ENCODE measurements at regions not wholly inside any gene's neighbourhood (a gene's known extent, or its start where the extent isn't known, plus 50 kb on each side); places are given as distances from the start of the nearest gene placed in this dataset.

- TF ChIP-seq CTCF (IDR thresholded peaks at IDR 0.05; ENCODE audit: extremely low read depth, low read depth, low read length), result no peak
- Histone ChIP-seq H2AFZ (ENCODE audit: low read length) (no peak overlapping the region), H3K36me3 (ENCODE audit: insufficient read depth, low read length) (no peaks in the 10 kb centered on the region), H4K20me1 (ENCODE audit: insufficient read depth, low read length) (no peaks in the 10 kb centered on the region), H3K27me3 (ENCODE audit: insufficient read depth, low read length) (no peaks in the 10 kb centered on the region), H3K9me3 (ENCODE audit: low read depth, low read length) (no peaks in the 10 kb centered on the region), H3K4me1 (ENCODE audit: insufficient read depth, low read length) (peaks cover 6% of the 10 kb centered on the region), H3K4me2 (ENCODE audit: insufficient read depth, low read length) (no peak overlapping the region), H3K27ac (ENCODE audit: low read depth, low read length) (no peak overlapping the region), H3K79me2 (ENCODE audit: insufficient read depth, low read length) (no peaks in the 10 kb centered on the region), H3K4me3 (ENCODE audit: insufficient read depth, low read length) (no peak overlapping the region)
- DNase-seq (ENCODE audit: insufficient read length, low spot score, missing footprints), result no peak
These were observed 1283.7 kb downstream of the PCDH9 start for GRCh38 chr13:65946387-65946786.

GRCh38 chr13:65943708-65944107 lies 1286.4 kb downstream of the PCDH9 start:
- H2AFZ ChIP-seq (ENCODE audit: low read length), result no peak overlapping the region
- no peaks in the 10 kb centered on the region for H3K79me2 ChIP-seq (ENCODE audit: insufficient read depth, low read length)
- no peak overlapping the region for H3K27ac ChIP-seq (ENCODE audit: low read depth, low read length)

GRCh38 chr13:65943024-65943423 lies 1287.1 kb downstream of the PCDH9 start:
- no peak for DNase-seq (ENCODE audit: insufficient read length, low spot score, missing footprints)
- no peak overlapping the region for H3K27ac ChIP-seq (ENCODE audit: low read depth, low read length)

More at GRCh38 chr13:65943708-65944107, 1286.4 kb downstream of the PCDH9 start:
- Histone ChIP-seq H3K27me3 (ENCODE audit: insufficient read depth, low read length) (no peaks in the 10 kb centered on the region), H3K4me1 (ENCODE audit: insufficient read depth, low read length) (peaks cover 6% of the 10 kb centered on the region), H3K4me3 (ENCODE audit: insufficient read depth, low read length) (no peak overlapping the region), H4K20me1 (ENCODE audit: insufficient read depth, low read length) (no peaks in the 10 kb centered on the region), H3K4me2 (ENCODE audit: insufficient read depth, low read length) (no peak overlapping the region), H3K36me3 (ENCODE audit: insufficient read depth, low read length) (no peaks in the 10 kb centered on the region), H3K9me3 (ENCODE audit: low read depth, low read length) (no peaks in the 10 kb centered on the region)
- DNase-seq (ENCODE audit: insufficient read length, low spot score, missing footprints), result no peak
- no peak for TF ChIP-seq CTCF (IDR thresholded peaks at IDR 0.05; ENCODE audit: extremely low read depth, low read depth, low read length)

GRCh38 chr13:65940720-65941119 lies 1289.4 kb downstream of the PCDH9 start:
- no peak for TF ChIP-seq CTCF (IDR thresholded peaks at IDR 0.05; ENCODE audit: extremely low read depth, low read depth, low read length)
- Histone ChIP-seq H3K4me1 (ENCODE audit: insufficient read depth, low read length) (peaks cover 6% of the 10 kb centered on the region), H4K20me1 (ENCODE audit: insufficient read depth, low read length) (no peaks in the 10 kb centered on the region), H3K27me3 (ENCODE audit: insufficient read depth, low read length) (no peaks in the 10 kb centered on the region), H3K9me3 (ENCODE audit: low read depth, low read length) (no peaks in the 10 kb centered on the region), H3K79me2 (ENCODE audit: insufficient read depth, low read length) (no peaks in the 10 kb centered on the region), H3K4me3 (ENCODE audit: insufficient read depth, low read length) (no peak overlapping the region), H3K4me2 (ENCODE audit: insufficient read depth, low read length) (no peak overlapping the region), H3K27ac (ENCODE audit: low read depth, low read length) (no peak overlapping the region), H2AFZ (ENCODE audit: low read length) (no peak overlapping the region), H3K36me3 (ENCODE audit: insufficient read depth, low read length) (no peaks in the 10 kb centered on the region)
- no peak for DNase-seq (ENCODE audit: insufficient read length, low spot score, missing footprints)

More at GRCh38 chr13:65943024-65943423, 1287.1 kb downstream of the PCDH9 start:
- H2AFZ ChIP-seq (ENCODE audit: low read length), result no peak overlapping the region
- no peak overlapping the region for H3K4me3 ChIP-seq (ENCODE audit: insufficient read depth, low read length)
- no peak overlapping the region for H3K4me2 ChIP-seq (ENCODE audit: insufficient read depth, low read length)
- no peaks in the 10 kb centered on the region for H3K36me3 ChIP-seq (ENCODE audit: insufficient read depth, low read length)
- H3K79me2 ChIP-seq (ENCODE audit: insufficient read depth, low read length), result no peaks in the 10 kb centered on the region
- TF ChIP-seq CTCF (IDR thresholded peaks at IDR 0.05; ENCODE audit: extremely low read depth, low read depth, low read length), result no peak
- H4K20me1 ChIP-seq (ENCODE audit: insufficient read depth, low read length), result no peaks in the 10 kb centered on the region
- H3K4me1 ChIP-seq (ENCODE audit: insufficient read depth, low read length), result peaks cover 6% of the 10 kb centered on the region
- H3K27me3 ChIP-seq (ENCODE audit: insufficient read depth, low read length), result no peaks in the 10 kb centered on the region
- no peaks in the 10 kb centered on the region for H3K9me3 ChIP-seq (ENCODE audit: low read depth, low read length)

All from osteoblast (primary cell).